ENCODE measurements at regions not wholly inside any gene's neighbourhood (a gene's known extent, or its start where the extent isn't known, plus 50 kb on each side); places are given as distances from the start of the nearest gene placed in this dataset.

GRCh38 chr21:17436626-17437111 is 76.2 kb upstream of the CXADR start:
- H3K4me3 ChIP-seq (ENCODE audit: low read length), result no peak overlapping the region
- TF ChIP-seq, protein P1, sequence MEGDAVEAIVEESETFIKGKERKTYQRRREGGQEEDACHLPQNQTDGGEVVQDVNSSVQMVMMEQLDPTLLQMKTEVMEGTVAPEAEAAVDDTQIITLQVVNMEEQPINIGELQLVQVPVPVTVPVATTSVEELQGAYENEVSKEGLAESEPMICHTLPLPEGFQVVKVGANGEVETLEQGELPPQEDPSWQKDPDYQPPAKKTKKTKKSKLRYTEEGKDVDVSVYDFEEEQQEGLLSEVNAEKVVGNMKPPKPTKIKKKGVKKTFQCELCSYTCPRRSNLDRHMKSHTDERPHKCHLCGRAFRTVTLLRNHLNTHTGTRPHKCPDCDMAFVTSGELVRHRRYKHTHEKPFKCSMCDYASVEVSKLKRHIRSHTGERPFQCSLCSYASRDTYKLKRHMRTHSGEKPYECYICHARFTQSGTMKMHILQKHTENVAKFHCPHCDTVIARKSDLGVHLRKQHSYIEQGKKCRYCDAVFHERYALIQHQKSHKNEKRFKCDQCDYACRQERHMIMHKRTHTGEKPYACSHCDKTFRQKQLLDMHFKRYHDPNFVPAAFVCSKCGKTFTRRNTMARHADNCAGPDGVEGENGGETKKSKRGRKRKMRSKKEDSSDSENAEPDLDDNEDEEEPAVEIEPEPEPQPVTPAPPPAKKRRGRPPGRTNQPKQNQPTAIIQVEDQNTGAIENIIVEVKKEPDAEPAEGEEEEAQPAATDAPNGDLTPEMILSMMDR (conservative IDR thresholded peaks at IDR 0.05; ENCODE audit: low read length), result no peak
- no peak for DNase-seq (ENCODE audit: low read depth)

- no peak overlapping the region for H3K4me3 ChIP-seq (ENCODE audit: low read length)
- TF ChIP-seq, protein P1 (conservative IDR thresholded peaks at IDR 0.05; ENCODE audit: low read length), result no peak
- DNase-seq (ENCODE audit: low read depth), result no peak
Measured at GRCh38 chr21:17438635-17439034, 74.2 kb upstream of the CXADR start.

DNA sequence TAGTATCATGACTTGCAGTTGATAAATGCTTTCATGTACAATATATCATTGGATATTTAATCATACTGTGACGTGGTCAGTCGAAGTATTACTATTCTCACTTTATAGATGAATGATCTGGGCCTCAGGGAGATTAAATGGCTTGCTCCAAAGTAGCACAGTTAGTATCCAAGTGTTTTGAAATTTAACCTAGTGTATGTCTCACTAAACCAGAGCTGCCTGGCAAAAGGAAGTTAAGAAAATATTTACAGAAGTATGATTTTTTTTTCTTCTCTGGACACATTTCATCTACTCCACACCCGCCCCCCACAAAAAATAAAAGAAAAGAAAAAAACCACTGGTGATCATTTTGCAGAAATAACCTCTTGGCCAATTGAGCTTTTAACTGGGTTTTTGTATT is 71.9 kb upstream of the CXADR start:
- DNase-seq (ENCODE audit: low read depth), result no peak
- no peak overlapping the region for H3K4me3 ChIP-seq (ENCODE audit: low read length)
- TF ChIP-seq, protein P1 (conservative IDR thresholded peaks at IDR 0.05; ENCODE audit: low read length), result no peak

GRCh38 chr21:17441370-17441769 is 71.5 kb upstream of the CXADR start:
- TF ChIP-seq, protein P1 (conservative IDR thresholded peaks at IDR 0.05; ENCODE audit: low read length), result no peak
- DNase-seq (ENCODE audit: low read depth), result no peak
- H3K4me3 ChIP-seq (ENCODE audit: low read length), result no peak overlapping the region

DNA sequence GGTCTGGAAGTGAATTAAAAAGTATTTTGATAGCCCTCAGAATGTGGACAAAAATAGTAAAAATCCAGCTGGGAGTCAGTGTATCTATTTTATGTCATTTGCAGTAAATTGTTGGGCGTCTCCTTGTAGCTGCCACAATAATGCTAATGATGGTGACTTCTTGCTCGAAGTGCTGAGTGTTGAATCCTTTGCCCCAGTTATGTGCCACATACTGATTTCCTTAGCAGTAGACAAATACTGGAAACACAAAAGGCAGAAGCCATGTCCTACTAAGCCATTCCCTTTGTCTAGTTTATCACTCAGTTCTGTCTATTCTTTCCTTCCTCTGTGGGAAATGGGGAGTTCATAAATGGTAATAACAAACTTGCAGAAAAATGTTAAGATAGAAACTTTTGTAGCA is 70.7 kb upstream of the CXADR start:
- TF ChIP-seq, protein P1 (conservative IDR thresholded peaks at IDR 0.05; ENCODE audit: low read length), result no peak
- no peak overlapping the region for H3K4me3 ChIP-seq (ENCODE audit: low read length)
- no peak for DNase-seq (ENCODE audit: low read depth)

DNA sequence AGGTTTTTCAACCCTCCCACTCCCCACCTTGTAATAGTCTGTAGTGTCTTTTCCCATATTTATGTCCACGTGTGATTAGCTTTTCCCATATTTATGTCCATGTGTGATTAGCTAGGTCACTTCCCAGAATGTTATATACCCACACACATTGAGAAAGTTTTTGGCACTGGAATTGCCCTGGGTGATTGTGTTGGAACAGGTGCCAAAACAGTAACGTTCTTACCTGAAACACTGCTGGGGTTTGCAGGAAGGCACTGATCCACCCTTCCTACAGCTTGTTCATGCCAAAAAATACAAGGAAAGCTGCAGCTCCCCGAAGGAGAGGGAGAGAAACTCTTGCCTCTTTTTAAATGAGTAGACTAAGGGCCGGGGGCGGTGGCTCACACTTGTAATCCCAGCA is 68.0 kb upstream of the CXADR start:
- no peak for DNase-seq (ENCODE audit: low read depth)
- H3K4me3 ChIP-seq (ENCODE audit: low read length), result no peak overlapping the region
- TF ChIP-seq, protein P1 (conservative IDR thresholded peaks at IDR 0.05; ENCODE audit: low read length), result no peak

GRCh38 chr21:17446737-17447136 is 66.1 kb upstream of the CXADR start:
- TF ChIP-seq, protein P1 (conservative IDR thresholded peaks at IDR 0.05; ENCODE audit: low read length), result no peak
- no peak for DNase-seq (ENCODE audit: low read depth)
- no peak overlapping the region for H3K4me3 ChIP-seq (ENCODE audit: low read length)

All from AG10803 (cell line).